AG08395 (cell line): ENCODE measurements at regions not wholly inside any gene's neighbourhood (a gene's known extent, or its start where the extent isn't known, plus 50 kb on each side); places are given as distances from the start of the nearest gene placed in this dataset.

Experiments
- DNase-seq: peaks from one replicate; pipeline ENCODE4 v3.0.0; 2012; ENCODE audit warnings: mixed read lengths, low spot score

DNA sequence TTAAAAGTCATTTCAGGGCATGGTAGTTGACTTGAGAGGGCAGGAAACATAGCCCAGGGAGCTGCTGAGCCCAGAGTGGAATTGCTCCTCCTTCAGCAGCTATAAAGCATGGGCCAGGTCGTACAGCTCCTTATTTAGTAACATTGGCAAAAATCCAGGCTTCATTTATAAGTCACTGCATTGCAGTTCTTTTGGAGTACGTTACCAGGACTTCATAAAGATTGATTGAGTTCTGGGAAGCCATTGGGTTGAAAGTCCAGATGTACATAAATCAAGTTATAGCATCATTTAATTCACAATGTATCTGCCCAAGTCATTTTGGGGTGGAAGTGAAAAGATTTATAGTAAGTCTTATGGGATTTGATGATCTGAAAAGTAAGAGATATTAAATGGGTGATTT, 53.0 kb upstream of the ANKEF1 start:
- DNase-seq = no peak

DNA sequence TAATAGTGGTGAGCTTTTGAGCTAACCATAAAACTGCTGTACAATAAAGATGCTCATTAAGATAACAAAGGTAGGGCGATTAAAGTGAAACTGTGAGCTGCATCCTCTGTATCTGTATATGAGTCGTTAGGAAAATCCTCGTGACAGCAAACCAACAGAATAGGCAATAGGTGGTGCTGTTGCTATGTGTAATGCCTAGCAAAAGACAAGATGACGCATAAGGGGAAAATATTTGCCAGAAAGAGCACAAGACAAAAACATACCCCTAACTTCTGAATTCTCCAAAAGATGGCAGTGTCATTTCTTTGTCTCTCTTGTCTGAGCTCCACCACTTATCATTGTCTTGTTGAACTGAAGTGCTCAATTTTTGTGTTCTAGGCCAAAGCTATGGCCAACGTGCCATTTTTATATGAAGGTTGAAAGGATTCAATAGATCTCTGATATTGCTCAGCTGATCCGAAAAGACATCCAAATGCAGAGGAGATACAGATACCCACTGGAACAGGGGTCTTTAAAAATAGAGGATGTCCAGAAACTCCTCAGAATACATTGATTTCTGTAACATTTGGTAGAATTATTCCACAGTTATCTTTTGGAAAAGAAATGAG, 56.3 kb upstream of the ANKEF1 start:
- peak; percentile 77 for DNase-seq

DNA sequence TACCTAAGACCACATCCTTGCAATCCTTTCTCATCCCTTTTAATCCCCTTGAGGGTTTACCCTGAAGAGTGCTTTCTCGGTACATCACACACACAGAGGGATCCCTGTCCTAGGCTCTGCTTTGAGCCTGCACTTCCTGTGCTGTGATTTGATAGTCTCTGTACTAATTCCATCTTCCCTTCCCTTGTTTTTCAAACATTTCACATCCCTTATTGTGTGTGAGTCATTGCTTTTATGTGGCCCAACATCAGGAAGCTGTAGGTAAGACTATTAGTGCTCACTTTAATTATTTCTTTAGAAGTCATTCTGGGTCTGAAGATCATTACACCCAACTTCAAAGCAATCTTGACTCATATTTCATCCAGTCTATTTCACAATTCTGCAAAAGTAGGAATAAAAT, 57.2 kb upstream of the ANKEF1 start:
- no peak for DNase-seq

- DNase-seq = no peak
Observed at GRCh38 chr20:9974324-9974723, 60.5 kb upstream of the ANKEF1 start.

- DNase-seq = no peak
Observed at GRCh38 chr20:9971746-9972145, 63.0 kb upstream of the ANKEF1 start.

DNA sequence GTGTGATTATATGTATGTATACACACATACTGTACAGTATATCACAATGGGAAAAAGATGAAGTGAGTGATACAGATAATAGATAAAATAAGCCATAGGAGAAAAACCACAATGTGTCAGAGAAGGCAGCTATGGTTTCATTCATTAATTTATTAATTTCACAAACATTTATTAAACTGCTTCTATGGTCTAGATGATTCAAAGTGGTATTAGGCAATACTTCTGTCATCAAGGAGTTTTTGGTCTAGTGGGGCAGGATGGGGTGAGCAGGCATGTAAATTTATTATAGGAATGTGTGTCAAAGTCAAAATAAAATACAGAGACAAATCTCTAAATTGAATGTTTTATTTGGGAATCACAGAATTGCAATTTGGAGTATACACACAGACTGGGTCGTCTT, 65.2 kb upstream of the ANKEF1 start:
- DNase-seq = no peak

- no peak for DNase-seq
Observed at GRCh38 chr20:9968015-9968414, 66.8 kb upstream of the ANKEF1 start.

DNA sequence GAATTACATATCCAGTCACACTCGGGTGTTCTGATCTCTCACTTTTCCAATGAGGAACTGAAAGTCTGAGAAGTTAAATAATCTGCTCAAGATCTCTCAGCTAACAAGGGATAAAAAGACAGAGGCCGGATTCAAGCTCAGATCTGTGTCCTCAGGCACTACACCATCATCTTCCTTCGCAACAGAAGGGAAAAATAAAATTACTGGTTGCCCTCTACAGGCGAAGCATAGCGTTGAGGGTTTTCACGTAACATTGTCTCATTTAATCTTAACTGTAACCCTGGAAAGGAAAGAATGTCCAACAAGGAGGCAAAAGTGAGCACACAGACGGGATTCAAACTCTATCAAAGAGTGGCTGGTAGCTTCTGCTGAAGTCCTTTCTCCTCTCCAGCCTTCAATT, 67.8 kb upstream of the ANKEF1 start:
- peak; percentile 8 for DNase-seq

DNA sequence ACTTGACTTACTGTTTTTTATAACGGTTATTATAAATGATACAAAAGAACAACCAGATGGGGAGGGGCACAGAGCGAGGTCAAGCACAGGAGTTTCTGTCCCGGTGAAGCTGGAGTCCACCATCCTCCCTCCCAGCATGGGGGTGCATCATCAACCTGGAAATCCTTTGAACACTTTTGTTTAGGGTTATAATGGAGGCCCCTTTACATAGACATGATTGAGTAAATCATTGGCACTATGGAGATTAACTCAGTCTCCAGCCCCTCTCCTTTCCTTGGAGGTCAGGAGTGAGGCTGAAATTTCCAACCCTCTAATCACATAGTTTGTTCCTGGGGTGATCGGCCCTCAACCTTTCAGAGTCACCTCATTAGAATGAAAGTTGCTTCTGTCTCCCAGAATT, 71.8 kb upstream of the ANKEF1 start:
- no peak for DNase-seq

DNA sequence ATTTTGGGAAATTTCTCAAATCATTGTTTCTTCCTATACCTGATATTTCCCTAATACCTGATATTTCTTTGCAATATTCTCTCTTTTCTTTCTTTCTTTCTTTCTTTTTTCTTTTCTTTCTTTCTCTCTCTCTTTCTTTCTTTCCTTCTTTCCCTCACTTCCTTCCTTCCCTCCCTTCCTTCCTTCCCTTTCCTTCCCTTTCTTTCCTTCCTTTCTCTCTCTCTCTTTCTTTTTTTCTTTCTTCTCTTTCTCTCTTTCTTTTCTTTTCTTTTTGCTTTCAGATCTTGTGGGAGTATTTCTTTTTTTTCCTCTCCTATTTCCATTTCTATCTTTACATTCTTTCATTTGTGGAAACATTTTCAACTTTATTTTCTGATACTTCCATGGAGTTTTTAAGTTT, 76.1 kb upstream of the ANKEF1 start:
- DNase-seq = no peak

DNA sequence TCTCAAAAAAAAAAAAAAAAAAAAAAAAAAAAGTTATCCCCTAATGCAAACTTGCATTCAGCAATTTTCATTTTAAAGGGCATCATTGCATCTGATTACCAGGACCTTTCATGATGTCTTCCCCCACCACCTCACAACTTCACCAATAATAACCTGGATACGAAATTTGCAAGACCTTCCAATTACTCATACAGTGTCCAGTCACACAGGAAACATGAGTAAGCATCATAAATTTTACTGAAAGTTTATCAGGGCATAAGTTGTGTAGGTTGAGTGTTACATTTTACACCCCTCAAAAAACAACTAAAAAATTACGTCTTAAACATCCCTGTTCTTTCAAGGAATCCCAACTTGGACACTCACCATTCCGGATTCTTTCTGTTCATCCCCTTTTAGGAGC, 79.1 kb upstream of the ANKEF1 start:
- no peak for DNase-seq

GRCh38 chr20:9949563-9949962, 85.2 kb upstream of the ANKEF1 start:
- DNase-seq = no peak

DNA sequence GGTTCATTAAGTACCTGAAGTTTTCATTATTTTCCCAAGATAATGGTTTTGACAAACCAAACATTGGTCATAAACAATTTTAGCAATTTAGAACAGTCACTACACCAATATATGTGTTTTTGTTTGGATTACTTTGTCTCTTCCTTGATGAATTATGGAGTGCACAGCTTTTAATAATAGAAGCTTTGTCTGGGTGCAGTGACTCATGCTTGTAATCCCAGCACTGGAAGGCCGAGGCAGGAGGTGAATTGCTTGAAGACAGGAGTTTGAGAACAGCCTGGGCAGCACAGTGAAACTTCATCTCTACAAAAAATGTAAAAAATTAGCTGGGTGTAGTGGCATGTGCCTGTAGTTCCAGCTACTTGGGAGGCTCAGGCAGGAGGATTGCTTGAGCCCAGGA, 89.4 kb upstream of the ANKEF1 start:
- DNase-seq = no peak

- no peak for DNase-seq
Observed at GRCh38 chr20:9942736-9943135, 92.1 kb upstream of the ANKEF1 start.

DNA sequence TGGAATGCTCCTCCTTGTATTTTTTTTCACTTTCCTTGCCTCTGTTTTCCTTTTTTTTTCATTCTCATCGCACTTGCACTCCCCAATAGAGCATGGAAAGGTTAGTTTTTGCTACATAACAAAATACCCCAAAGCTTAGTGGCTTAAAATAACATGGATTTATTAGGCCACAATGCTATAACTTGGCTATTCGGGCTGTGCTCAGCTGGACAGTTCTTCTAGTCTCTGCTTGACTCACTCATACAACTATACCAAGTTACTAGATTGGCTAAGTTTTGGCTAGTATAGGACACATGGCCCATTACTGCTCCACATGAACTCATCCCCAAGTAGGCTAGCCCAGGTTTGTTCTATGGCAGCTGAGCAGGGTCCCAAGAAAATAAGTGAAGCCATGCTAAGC, 94.5 kb upstream of the ANKEF1 start:
- no peak for DNase-seq

- DNase-seq = no peak
Observed at GRCh38 chr20:9939231-9939630, 95.6 kb upstream of the ANKEF1 start.

- DNase-seq = no peak
Observed at GRCh38 chr20:9935285-9935684, 96.4 kb upstream of the PAK5 start.

- DNase-seq = no peak
Observed at GRCh38 chr20:9930142-9930541, 91.3 kb upstream of the PAK5 start.

- DNase-seq = no peak
Observed at GRCh38 chr20:9928955-9929354, 90.1 kb upstream of the PAK5 start.

- no peak for DNase-seq
Observed at GRCh38 chr20:9928281-9928737, 89.4 kb upstream of the PAK5 start.

- no peak for DNase-seq
Observed at GRCh38 chr20:9927224-9927623, 88.3 kb upstream of the PAK5 start.

GRCh38 chr20:9926476-9926875, 87.6 kb upstream of the PAK5 start:
- no peak for DNase-seq

- no peak for DNase-seq
Observed at GRCh38 chr20:9926007-9926406, 87.1 kb upstream of the PAK5 start.

GRCh38 chr20:9923648-9924047, 84.8 kb upstream of the PAK5 start:
- no peak for DNase-seq

GRCh38 chr20:9920866-9921265, 82.0 kb upstream of the PAK5 start:
- no peak for DNase-seq
